Ishikawa (cell line): ENCODE measurements at regions not wholly inside any gene's neighbourhood (a gene's known extent, or its start where the extent isn't known, plus 50 kb on each side); places are given as distances from the start of the nearest gene placed in this dataset.

ENCODE experiments used
- CEBPB ChIP-seq: IDR thresholded peaks from 2 replicates; pipeline ENCODE4 v1.6.1; 2012
- CREB1 ChIP-seq: IDR thresholded peaks from 2 replicates; pipeline ENCODE4 v1.6.1; 2012; ENCODE audit warnings: low read depth
- EGR1 ChIP-seq: IDR thresholded peaks from 2 replicates; pipeline ENCODE4 v1.6.1; 2012
- EP300 ChIP-seq: IDR thresholded peaks from 2 replicates; pipeline ENCODE4 v1.6.1; 2012; ENCODE audit warnings: borderline replicate concordance
- FOXM1 ChIP-seq: IDR thresholded peaks from 2 replicates; pipeline ENCODE4 v1.6.1; 2012; ENCODE audit warnings: low read depth, borderline replicate concordance
- NFIC ChIP-seq: IDR thresholded peaks from 2 replicates; pipeline ENCODE4 v1.6.1; 2012
- RAD21 ChIP-seq: IDR thresholded peaks from 2 replicates; pipeline ENCODE4 v1.6.1; 2012; ENCODE audit warnings: low read depth
- REST ChIP-seq: IDR thresholded peaks from 2 replicates; pipeline ENCODE4 v1.6.1; 2012; ENCODE audit warnings: low read depth, mild to moderate bottlenecking
- TAF1 ChIP-seq: IDR thresholded peaks from 2 replicates; pipeline ENCODE4 v1.6.1; 2012; ENCODE audit warnings: low read depth, mild to moderate bottlenecking
- TCF12 ChIP-seq: IDR thresholded peaks from 2 replicates; pipeline ENCODE4 v1.6.1; 2012; ENCODE audit warnings: low read depth
- TEAD4 ChIP-seq: IDR thresholded peaks from 2 replicates; pipeline ENCODE4 v1.6.1; 2012
- YY1 ChIP-seq: IDR thresholded peaks from 2 replicates; pipeline ENCODE4 v1.6.1; 2012; ENCODE audit warnings: low read depth
- ZBTB7A ChIP-seq: IDR thresholded peaks from 2 replicates; pipeline ENCODE4 v1.6.1; 2012; ENCODE audit warnings: low read depth
- TF ChIP-seq, protein P1 (sequence below): IDR thresholded peaks from 2 replicates; pipeline ENCODE4 v1.6.1; 2012
- TF ChIP-seq, protein P2 (sequence below): IDR thresholded peaks from 2 replicates; pipeline ENCODE4 v1.6.1; 2012

DNA sequence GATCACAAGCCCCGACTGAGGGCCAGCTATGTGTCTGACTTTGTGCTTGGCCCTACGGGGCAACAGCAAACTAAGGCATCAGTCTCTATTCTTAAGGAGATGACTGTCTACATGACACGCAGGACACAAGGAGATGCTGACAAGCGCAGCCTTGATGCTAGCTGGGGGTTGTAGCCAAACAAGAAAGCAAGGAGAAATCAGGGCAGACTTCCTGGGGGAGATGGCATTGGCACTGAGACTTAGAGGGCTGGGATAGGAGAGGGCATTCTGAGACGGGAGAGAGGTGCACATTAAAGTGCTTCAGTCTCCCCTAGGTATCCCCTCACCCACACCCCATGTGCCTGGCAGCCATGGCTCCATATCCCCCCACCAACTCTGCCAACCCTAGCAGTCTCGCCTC lies 210.8 kb upstream of the POU3F1 start:
- TF ChIP-seq RAD21 (no peak), CREB1 (no peak), EP300 (no peak)

DNA sequence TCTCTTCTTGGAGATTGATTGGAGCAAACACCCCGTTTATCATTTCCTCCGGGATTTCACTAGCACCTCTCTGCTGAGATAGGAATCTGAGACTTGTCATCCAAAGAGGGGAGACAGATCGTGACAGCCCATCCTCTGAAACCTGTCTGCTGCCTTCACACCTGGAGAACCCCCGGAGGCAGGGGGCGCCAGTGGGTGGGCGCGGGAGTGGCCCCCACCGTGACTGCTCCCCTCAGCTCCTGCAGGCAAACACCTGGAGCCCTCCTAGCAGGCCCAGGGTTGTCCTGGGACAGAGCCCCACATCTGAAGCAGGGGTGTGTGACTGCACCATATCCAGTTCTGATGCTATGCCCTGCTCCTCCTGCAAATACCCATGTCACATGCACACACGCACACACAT lies 209.5 kb upstream of the POU3F1 start:
- TF ChIP-seq FOXM1 (no peak), CREB1 (no peak), YY1 (no peak), TAF1 (no peak), EGR1 (no peak), TEAD4 (no peak), ZBTB7A (no peak), TCF12 (no peak), REST (no peak), CEBPB (no peak), NFIC (no peak), RAD21 (no peak), EP300 (no peak)
- TF ChIP-seq, protein P1, sequence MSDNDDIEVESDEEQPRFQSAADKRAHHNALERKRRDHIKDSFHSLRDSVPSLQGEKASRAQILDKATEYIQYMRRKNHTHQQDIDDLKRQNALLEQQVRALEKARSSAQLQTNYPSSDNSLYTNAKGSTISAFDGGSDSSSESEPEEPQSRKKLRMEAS = no peak
- TF ChIP-seq, protein P2, sequence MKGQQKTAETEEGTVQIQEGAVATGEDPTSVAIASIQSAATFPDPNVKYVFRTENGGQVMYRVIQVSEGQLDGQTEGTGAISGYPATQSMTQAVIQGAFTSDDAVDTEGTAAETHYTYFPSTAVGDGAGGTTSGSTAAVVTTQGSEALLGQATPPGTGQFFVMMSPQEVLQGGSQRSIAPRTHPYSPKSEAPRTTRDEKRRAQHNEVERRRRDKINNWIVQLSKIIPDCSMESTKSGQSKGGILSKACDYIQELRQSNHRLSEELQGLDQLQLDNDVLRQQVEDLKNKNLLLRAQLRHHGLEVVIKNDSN = no peak

- TF ChIP-seq FOXM1 (no peak), CREB1 (no peak), EP300 (no peak), REST (no peak), TCF12 (no peak), TAF1 (no peak), YY1 (no peak), TEAD4 (no peak), RAD21 (no peak), NFIC (no peak), CEBPB (no peak), ZBTB7A (no peak)
- TF ChIP-seq, protein P2 = no peak
- TF ChIP-seq, protein P1 = no peak
Observed at GRCh38 chr1:38253314-38253713, 206.7 kb upstream of the POU3F1 start.

DNA sequence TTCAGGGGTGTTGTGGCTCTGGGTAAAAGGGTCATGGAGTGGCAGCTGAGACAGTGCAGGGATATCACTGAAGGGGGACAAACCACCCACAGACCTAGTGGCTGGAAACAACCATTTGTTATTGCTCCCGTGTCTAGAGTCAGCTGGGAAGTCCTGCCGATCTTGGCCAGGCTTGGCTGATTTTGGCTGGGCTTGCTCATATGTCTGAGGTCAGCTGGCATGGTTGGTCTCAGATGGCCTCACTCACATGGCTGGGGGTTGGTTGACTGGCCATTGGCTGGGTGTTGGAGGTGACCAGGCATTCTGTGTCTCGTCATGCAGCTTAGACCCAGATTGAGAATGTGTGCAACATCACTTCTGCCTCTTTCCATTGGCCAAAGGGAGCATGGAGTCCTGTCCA lies 203.8 kb upstream of the POU3F1 start:
- TF ChIP-seq TEAD4 (no peak), TAF1 (no peak), TCF12 (no peak), YY1 (no peak), ZBTB7A (no peak), REST (no peak), EGR1 (no peak), FOXM1 (no peak)
- TF ChIP-seq, protein P1 = no peak

DNA sequence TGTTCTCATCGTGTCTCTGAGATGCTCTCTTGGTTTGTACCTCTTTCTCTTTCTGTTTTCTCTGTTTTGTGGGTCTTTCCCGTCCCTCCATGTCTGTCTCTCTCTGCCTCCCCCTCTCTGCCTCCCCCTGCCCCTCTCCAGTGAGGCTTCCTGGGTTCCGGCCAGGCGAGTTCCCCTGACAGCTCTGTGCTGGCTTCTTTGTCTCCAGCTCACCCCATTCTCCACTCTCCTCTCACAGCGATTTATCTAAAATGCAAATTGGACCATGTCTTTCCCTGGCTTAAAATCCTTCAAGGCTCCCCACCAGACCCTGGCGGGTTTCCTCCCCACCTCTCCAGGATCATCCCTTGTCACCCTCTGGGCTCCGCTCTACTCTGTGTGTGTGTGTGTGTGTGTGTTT lies 202.4 kb upstream of the POU3F1 start:
- TF ChIP-seq REST = no peak
- no peak for TF ChIP-seq FOXM1
- TF ChIP-seq CEBPB = no peak
- TF ChIP-seq YY1 = no peak
- TF ChIP-seq RAD21 = no peak
- TF ChIP-seq EGR1 = no peak
- TF ChIP-seq, protein P1 = no peak
- no peak for TF ChIP-seq NFIC
- no peak for TF ChIP-seq CREB1
- TF ChIP-seq TAF1 = no peak
- no peak for TF ChIP-seq TCF12
- TF ChIP-seq, protein P2 = no peak
- TF ChIP-seq EP300 = no peak
